ENCODE measurements at regions not wholly inside any gene's neighbourhood (a gene's known extent, or its start where the extent isn't known, plus 50 kb on each side); places are given as distances from the start of the nearest gene placed in this dataset.

- ATAC-seq (ENCODE audit: poor library complexity), result no peak
- no peak overlapping the region for H3K4me3 Mint-ChIP-seq
- H3K27ac Mint-ChIP-seq, result no peak overlapping the region
- H3K36me3 Mint-ChIP-seq (ENCODE audit: low read depth), result no peaks in the 10 kb centered on the region
- H3K27me3 Mint-ChIP-seq, result peaks cover 15% of the 10 kb centered on the region
- POLR2A ChIA-PET, result no interaction called here
- H3K9me3 ChIP-seq (ENCODE audit: control insufficient read depth in 1 of 2, insufficient read depth in 1 of 2, low read length in 2 of 2), result peaks cover 0 to 4% of the 10 kb centered on the region in 2 experiments
- CTCF ChIA-PET, result no interaction called here
- H3K9me3 Mint-ChIP-seq, result no peaks in the 10 kb centered on the region
- no peak for DNase-seq
- H3K27me3 ChIP-seq (ENCODE audit: control insufficient read depth in 1 of 2, insufficient read depth in 2 of 2, low read length in 2 of 2), result no peaks in the 10 kb centered on the region
- no peaks in the 10 kb centered on the region for H3K4me1 Mint-ChIP-seq (ENCODE audit: low read depth)
- no peak overlapping the region for H3K27ac ChIP-seq (ENCODE audit: low read depth in 1 of 2, low read length in 2 of 2)
- no peaks in the 10 kb centered on the region for H3K36me3 ChIP-seq (ENCODE audit: insufficient read depth, low read length)
- intact Hi-C loops (cut with DNase I, micrococcal nuclease), result no loop called here
- H3K4me3 ChIP-seq (ENCODE audit: low read length), result no peak overlapping the region
- H3K4me1 ChIP-seq (ENCODE audit: insufficient read depth, low read length), result no peaks in the 10 kb centered on the region
- TF ChIP-seq, protein P1, sequence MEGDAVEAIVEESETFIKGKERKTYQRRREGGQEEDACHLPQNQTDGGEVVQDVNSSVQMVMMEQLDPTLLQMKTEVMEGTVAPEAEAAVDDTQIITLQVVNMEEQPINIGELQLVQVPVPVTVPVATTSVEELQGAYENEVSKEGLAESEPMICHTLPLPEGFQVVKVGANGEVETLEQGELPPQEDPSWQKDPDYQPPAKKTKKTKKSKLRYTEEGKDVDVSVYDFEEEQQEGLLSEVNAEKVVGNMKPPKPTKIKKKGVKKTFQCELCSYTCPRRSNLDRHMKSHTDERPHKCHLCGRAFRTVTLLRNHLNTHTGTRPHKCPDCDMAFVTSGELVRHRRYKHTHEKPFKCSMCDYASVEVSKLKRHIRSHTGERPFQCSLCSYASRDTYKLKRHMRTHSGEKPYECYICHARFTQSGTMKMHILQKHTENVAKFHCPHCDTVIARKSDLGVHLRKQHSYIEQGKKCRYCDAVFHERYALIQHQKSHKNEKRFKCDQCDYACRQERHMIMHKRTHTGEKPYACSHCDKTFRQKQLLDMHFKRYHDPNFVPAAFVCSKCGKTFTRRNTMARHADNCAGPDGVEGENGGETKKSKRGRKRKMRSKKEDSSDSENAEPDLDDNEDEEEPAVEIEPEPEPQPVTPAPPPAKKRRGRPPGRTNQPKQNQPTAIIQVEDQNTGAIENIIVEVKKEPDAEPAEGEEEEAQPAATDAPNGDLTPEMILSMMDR (IDR thresholded peaks at IDR 0.05), result no peak
Observed at GRCh38 chr2:200084036-200084435, 128.7 kb downstream of the MAIP1 start.

GRCh38 chr2:200086911-200087310 lies 131.5 kb downstream of the MAIP1 start:
- Mint-ChIP-seq H3K36me3 (ENCODE audit: low read depth) (no peaks in the 10 kb centered on the region), H3K27me3 (peaks cover 10% of the 10 kb centered on the region), H3K27ac (no peak overlapping the region), H3K4me1 (ENCODE audit: low read depth) (no peaks in the 10 kb centered on the region), H3K4me3 (no peak overlapping the region), H3K9me3 (no peaks in the 10 kb centered on the region)
- Histone ChIP-seq H3K36me3 (ENCODE audit: insufficient read depth, low read length) (no peaks in the 10 kb centered on the region), H3K27me3 (ENCODE audit: control insufficient read depth in 1 of 2, insufficient read depth in 2 of 2, low read length in 2 of 2) (peaks cover 2 to 6% of the 10 kb centered on the region in 2 experiments), H3K9me3 (ENCODE audit: control insufficient read depth in 1 of 2, insufficient read depth in 1 of 2, low read length in 2 of 2) (no peaks in the 10 kb centered on the region), H3K4me1 (ENCODE audit: insufficient read depth, low read length) (no peaks in the 10 kb centered on the region), H3K4me3 (ENCODE audit: low read length) (no peak overlapping the region), H3K27ac (ENCODE audit: low read depth in 1 of 2, low read length in 2 of 2) (no peak overlapping the region)
- POLR2A ChIA-PET, result no interaction called here
- CTCF ChIA-PET, result no interaction called here
- no peak for DNase-seq
- TF ChIP-seq, protein P1 (IDR thresholded peaks at IDR 0.05), result no peak
- intact Hi-C loops (cut with DNase I, micrococcal nuclease), result no loop called here
- ATAC-seq (ENCODE audit: poor library complexity), result no peak

DNA sequence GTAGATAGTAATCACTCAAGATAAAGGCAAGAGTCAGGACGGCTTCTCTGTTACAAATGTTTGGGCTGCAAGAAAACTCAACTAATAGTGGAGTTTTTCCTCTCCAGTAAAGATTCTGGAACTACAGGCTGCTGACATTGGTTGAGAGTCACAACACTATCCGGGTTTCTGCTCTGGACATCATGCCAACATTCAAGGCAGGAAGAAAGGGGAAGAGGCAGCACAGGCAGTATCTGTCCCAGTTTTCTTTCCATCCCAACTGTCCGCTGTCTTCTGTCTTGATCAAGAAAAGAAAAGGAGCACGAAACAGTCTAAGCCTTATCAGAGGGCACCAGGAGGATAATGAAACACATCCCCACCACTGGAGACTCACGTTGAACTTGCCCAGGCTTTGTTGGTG lies 132.1 kb downstream of the MAIP1 start:
- Mint-ChIP-seq H3K4me3 (no peak overlapping the region), H3K36me3 (ENCODE audit: low read depth) (no peaks in the 10 kb centered on the region), H3K27ac (no peak overlapping the region), H3K27me3 (peaks cover 10% of the 10 kb centered on the region), H3K4me1 (ENCODE audit: low read depth) (no peaks in the 10 kb centered on the region), H3K9me3 (no peaks in the 10 kb centered on the region)
- ATAC-seq (ENCODE audit: poor library complexity), result no peak
- ChIA-PET POLR2A (no interaction called here), CTCF (no interaction called here)
- Histone ChIP-seq H3K9me3 (ENCODE audit: control insufficient read depth in 1 of 2, insufficient read depth in 1 of 2, low read length in 2 of 2) (no peaks in the 10 kb centered on the region), H3K4me1 (ENCODE audit: insufficient read depth, low read length) (no peaks in the 10 kb centered on the region), H3K36me3 (ENCODE audit: insufficient read depth, low read length) (no peaks in the 10 kb centered on the region), H3K27ac (ENCODE audit: low read depth in 1 of 2, low read length in 2 of 2) (no peak overlapping the region), H3K4me3 (ENCODE audit: low read length) (no peak overlapping the region), H3K27me3 (ENCODE audit: control insufficient read depth in 1 of 2, insufficient read depth in 2 of 2, low read length in 2 of 2) (peaks cover 2 to 6% of the 10 kb centered on the region in 2 experiments)
- DNase-seq, result no peak
- TF ChIP-seq, protein P1 (IDR thresholded peaks at IDR 0.05), result no peak
- intact Hi-C loops (cut with DNase I, micrococcal nuclease), result no loop called here

Data from CD4-positive, alpha-beta T cell (primary cell).